ENCODE measurements at regions not wholly inside any gene's neighbourhood (a gene's known extent, or its start where the extent isn't known, plus 50 kb on each side); places are given as distances from the start of the nearest gene placed in this dataset.
"Not testable (repeated sequence)": the region's sequence is repeated elsewhere in the genome, so short reads cannot be mapped to it uniquely, and the experiment has no call there.

GRCh38 chr2:129204581-129204980, 774.9 kb upstream of the RAB6C start:
- not testable (repeated sequence) for H3K4me1 ChIP-seq (ENCODE audit: control insufficient read depth, insufficient read depth, low read length, poor library complexity, severe bottlenecking); DNase-seq; H3K4me3 ChIP-seq (ENCODE audit: insufficient read depth, low read depth, low read length, poor library complexity, severe bottlenecking); H3K36me3 ChIP-seq (ENCODE audit: control insufficient read depth, insufficient read depth, low read length); H3K27me3 ChIP-seq (replicated peaks; ENCODE audit: control insufficient read depth, insufficient read depth, low read length, poor library complexity, severe bottlenecking); H3K9me3 ChIP-seq (ENCODE audit: control insufficient read depth, low read length); H3K27ac ChIP-seq (ENCODE audit: insufficient read depth, low read length, poor library complexity, severe bottlenecking)

- DNase-seq: no peak
- no peaks in the 10 kb centered on the region for H3K36me3 ChIP-seq (ENCODE audit: control insufficient read depth, insufficient read depth, low read length)
- H3K4me3 ChIP-seq (ENCODE audit: insufficient read depth, low read depth, low read length, poor library complexity, severe bottlenecking): no peak overlapping the region
- H3K27me3 ChIP-seq (replicated peaks; ENCODE audit: control insufficient read depth, insufficient read depth, low read length, poor library complexity, severe bottlenecking): no peaks in the 10 kb centered on the region
- H3K4me1 ChIP-seq (ENCODE audit: control insufficient read depth, insufficient read depth, low read length, poor library complexity, severe bottlenecking): no peaks in the 10 kb centered on the region
- no peaks in the 10 kb centered on the region for H3K9me3 ChIP-seq (ENCODE audit: control insufficient read depth, low read length)
- H3K27ac ChIP-seq (ENCODE audit: insufficient read depth, low read length, poor library complexity, severe bottlenecking): no peak overlapping the region
Measured at GRCh38 chr2:129205176-129205575, 774.3 kb upstream of the RAB6C start.

- H3K4me3 ChIP-seq (ENCODE audit: insufficient read depth, low read depth, low read length, poor library complexity, severe bottlenecking): no peak overlapping the region
- H3K27me3 ChIP-seq (replicated peaks; ENCODE audit: control insufficient read depth, insufficient read depth, low read length, poor library complexity, severe bottlenecking): no peaks in the 10 kb centered on the region
- no peak overlapping the region for H3K27ac ChIP-seq (ENCODE audit: insufficient read depth, low read length, poor library complexity, severe bottlenecking)
- H3K4me1 ChIP-seq (ENCODE audit: control insufficient read depth, insufficient read depth, low read length, poor library complexity, severe bottlenecking): no peaks in the 10 kb centered on the region
- no peaks in the 10 kb centered on the region for H3K36me3 ChIP-seq (ENCODE audit: control insufficient read depth, insufficient read depth, low read length)
- no peaks in the 10 kb centered on the region for H3K9me3 ChIP-seq (ENCODE audit: control insufficient read depth, low read length)
- DNase-seq: no peak
Measured at GRCh38 chr2:129205766-129206165, 773.7 kb upstream of the RAB6C start.

GRCh38 chr2:129212299-129212958, 767.0 kb upstream of the RAB6C start:
- H3K27ac ChIP-seq (ENCODE audit: insufficient read depth, low read length, poor library complexity, severe bottlenecking): no peak overlapping the region
- no peaks in the 10 kb centered on the region for H3K9me3 ChIP-seq (ENCODE audit: control insufficient read depth, low read length)
- no peaks in the 10 kb centered on the region for H3K36me3 ChIP-seq (ENCODE audit: control insufficient read depth, insufficient read depth, low read length)
- H3K4me1 ChIP-seq (ENCODE audit: control insufficient read depth, insufficient read depth, low read length, poor library complexity, severe bottlenecking): no peaks in the 10 kb centered on the region
- no peak for DNase-seq
- no peak overlapping the region for H3K4me3 ChIP-seq (ENCODE audit: insufficient read depth, low read depth, low read length, poor library complexity, severe bottlenecking)
- no peaks in the 10 kb centered on the region for H3K27me3 ChIP-seq (replicated peaks; ENCODE audit: control insufficient read depth, insufficient read depth, low read length, poor library complexity, severe bottlenecking)

- Histone ChIP-seq H3K4me1 (ENCODE audit: control insufficient read depth, insufficient read depth, low read length, poor library complexity, severe bottlenecking) (no peaks in the 10 kb centered on the region), H3K27me3 (replicated peaks; ENCODE audit: control insufficient read depth, insufficient read depth, low read length, poor library complexity, severe bottlenecking) (no peaks in the 10 kb centered on the region), H3K4me3 (ENCODE audit: insufficient read depth, low read depth, low read length, poor library complexity, severe bottlenecking) (no peak overlapping the region), H3K9me3 (ENCODE audit: control insufficient read depth, low read length) (no peaks in the 10 kb centered on the region), H3K27ac (ENCODE audit: insufficient read depth, low read length, poor library complexity, severe bottlenecking) (no peak overlapping the region), H3K36me3 (ENCODE audit: control insufficient read depth, insufficient read depth, low read length) (no peaks in the 10 kb centered on the region)
- no peak for DNase-seq
Measured at GRCh38 chr2:129224022-129224421, 755.4 kb upstream of the RAB6C start.

GRCh38 chr2:129224486-129224885, 755.0 kb upstream of the RAB6C start:
- Histone ChIP-seq H3K36me3 (ENCODE audit: control insufficient read depth, insufficient read depth, low read length) (no peaks in the 10 kb centered on the region), H3K4me1 (ENCODE audit: control insufficient read depth, insufficient read depth, low read length, poor library complexity, severe bottlenecking) (no peaks in the 10 kb centered on the region), H3K4me3 (ENCODE audit: insufficient read depth, low read depth, low read length, poor library complexity, severe bottlenecking) (no peak overlapping the region), H3K27me3 (replicated peaks; ENCODE audit: control insufficient read depth, insufficient read depth, low read length, poor library complexity, severe bottlenecking) (no peaks in the 10 kb centered on the region), H3K27ac (ENCODE audit: insufficient read depth, low read length, poor library complexity, severe bottlenecking) (no peak overlapping the region), H3K9me3 (ENCODE audit: control insufficient read depth, low read length) (no peaks in the 10 kb centered on the region)
- no peak for DNase-seq

GRCh38 chr2:129229196-129229595, 750.3 kb upstream of the RAB6C start:
- DNase-seq: no peak
- no peaks in the 10 kb centered on the region for H3K36me3 ChIP-seq (ENCODE audit: control insufficient read depth, insufficient read depth, low read length)

GRCh38 chr2:129229830-129230441, 749.5 kb upstream of the RAB6C start:
- H3K4me3 ChIP-seq (ENCODE audit: insufficient read depth, low read depth, low read length, poor library complexity, severe bottlenecking): no peak overlapping the region
- no peaks in the 10 kb centered on the region for H3K9me3 ChIP-seq (ENCODE audit: control insufficient read depth, low read length)
- H3K27ac ChIP-seq (ENCODE audit: insufficient read depth, low read length, poor library complexity, severe bottlenecking): no peak overlapping the region
- no peaks in the 10 kb centered on the region for H3K27me3 ChIP-seq (replicated peaks; ENCODE audit: control insufficient read depth, insufficient read depth, low read length, poor library complexity, severe bottlenecking)
- no peak for DNase-seq
- H3K4me1 ChIP-seq (ENCODE audit: control insufficient read depth, insufficient read depth, low read length, poor library complexity, severe bottlenecking): no peaks in the 10 kb centered on the region
- no peaks in the 10 kb centered on the region for H3K36me3 ChIP-seq (ENCODE audit: control insufficient read depth, insufficient read depth, low read length)

More at GRCh38 chr2:129229196-129229595, 750.3 kb upstream of the RAB6C start:
- Histone ChIP-seq H3K27me3 (replicated peaks; ENCODE audit: control insufficient read depth, insufficient read depth, low read length, poor library complexity, severe bottlenecking) (no peaks in the 10 kb centered on the region), H3K4me1 (ENCODE audit: control insufficient read depth, insufficient read depth, low read length, poor library complexity, severe bottlenecking) (no peaks in the 10 kb centered on the region), H3K4me3 (ENCODE audit: insufficient read depth, low read depth, low read length, poor library complexity, severe bottlenecking) (no peak overlapping the region), H3K27ac (ENCODE audit: insufficient read depth, low read length, poor library complexity, severe bottlenecking) (no peak overlapping the region), H3K9me3 (ENCODE audit: control insufficient read depth, low read length) (no peaks in the 10 kb centered on the region)

- H3K36me3 ChIP-seq (ENCODE audit: control insufficient read depth, insufficient read depth, low read length): no peaks in the 10 kb centered on the region
- H3K4me3 ChIP-seq (ENCODE audit: insufficient read depth, low read depth, low read length, poor library complexity, severe bottlenecking): no peak overlapping the region
- no peaks in the 10 kb centered on the region for H3K4me1 ChIP-seq (ENCODE audit: control insufficient read depth, insufficient read depth, low read length, poor library complexity, severe bottlenecking)
- H3K9me3 ChIP-seq (ENCODE audit: control insufficient read depth, low read length): no peaks in the 10 kb centered on the region
- no peaks in the 10 kb centered on the region for H3K27me3 ChIP-seq (replicated peaks; ENCODE audit: control insufficient read depth, insufficient read depth, low read length, poor library complexity, severe bottlenecking)
- no peak for DNase-seq
- no peak overlapping the region for H3K27ac ChIP-seq (ENCODE audit: insufficient read depth, low read length, poor library complexity, severe bottlenecking)
Measured at GRCh38 chr2:129231924-129232323, 747.5 kb upstream of the RAB6C start.

- H3K27ac ChIP-seq (ENCODE audit: insufficient read depth, low read length, poor library complexity, severe bottlenecking): no peak overlapping the region
- no peaks in the 10 kb centered on the region for H3K9me3 ChIP-seq (ENCODE audit: control insufficient read depth, low read length)
- no peaks in the 10 kb centered on the region for H3K27me3 ChIP-seq (replicated peaks; ENCODE audit: control insufficient read depth, insufficient read depth, low read length, poor library complexity, severe bottlenecking)
- no peak for DNase-seq
- H3K4me3 ChIP-seq (ENCODE audit: insufficient read depth, low read depth, low read length, poor library complexity, severe bottlenecking): no peak overlapping the region
- H3K36me3 ChIP-seq (ENCODE audit: control insufficient read depth, insufficient read depth, low read length): no peaks in the 10 kb centered on the region
- H3K4me1 ChIP-seq (ENCODE audit: control insufficient read depth, insufficient read depth, low read length, poor library complexity, severe bottlenecking): no peaks in the 10 kb centered on the region
Measured at GRCh38 chr2:129233166-129233565, 746.3 kb upstream of the RAB6C start.
